Peyer's patch (tissue), 4 donors: ENCODE measurements at regions not wholly inside any gene's neighbourhood (a gene's known extent, or its start where the extent isn't known, plus 50 kb on each side); places are given as distances from the start of the nearest gene placed in this dataset.

ENCODE experiments used
- CTCF ChIP-seq, 6 experiments: fragments of 450-650 bp in 4 of 6; fragments of 200-600 bp in 2 of 6; sonication (generic) in 1 of 6; IDR thresholded peaks; one replicate each; pipeline ENCODE4 v1.5.1; 2017 to 2019; ENCODE audit warnings: antibody characterized with exemption in 6 of 6, mild to moderate bottlenecking in 3 of 6, moderate library complexity in 1 of 6
- POLR2A ChIP-seq, 2 donors: fragments of 450-650 bp; IDR thresholded peaks; one replicate each; pipeline ENCODE4 v1.5.1; 2017; ENCODE audit warnings: antibody characterized with exemption in 2 of 2, mild to moderate bottlenecking in 2 of 2, moderate library complexity in 2 of 2

GRCh38 chr2:133721118-133721517 lies 152.9 kb upstream of the NCKAP5 start:
- TF ChIP-seq CTCF (IDR thresholded peaks at IDR 0.05) (no peak), POLR2A (IDR thresholded peaks at IDR 0.05) (no peak)
